OCI-LY1 (cell line): ENCODE measurements at regions not wholly inside any gene's neighbourhood (a gene's known extent, or its start where the extent isn't known, plus 50 kb on each side); places are given as distances from the start of the nearest gene placed in this dataset.
"Not testable (repeated sequence)": the region's sequence is repeated elsewhere in the genome, so short reads cannot be mapped to it uniquely, and the experiment has no call there.

Source experiments
- H2AFZ ChIP-seq: fragments of 200-600 bp; sonication (generic), shearing (Covaris generic); 2 replicates; pipeline ENCODE4 v1.6.0; 2014; ENCODE audit warnings: antibody characterized with exemption, mild to moderate bottlenecking, low read length
- H3F3A ChIP-seq: fragments of 200-600 bp; sonication (generic), shearing (Covaris generic); 2 replicates; pipeline ENCODE4 v1.6.0; 2014; ENCODE audit warnings: mild to moderate bottlenecking, antibody characterized with exemption, low read length, moderate library complexity; ENCODE audit not compliant: insufficient read depth
- H3K27ac ChIP-seq: fragments of 200-600 bp; sonication (generic); 2 replicates; pipeline ENCODE4 v1.5.1; 2014; ENCODE audit warnings: low read length, mixed run types, mild to moderate bottlenecking, low read depth; ENCODE audit not compliant: poor library complexity, severe bottlenecking
- H3K27me3 ChIP-seq: fragments of 200-600 bp; sonication (generic); 2 replicates; pipeline ENCODE4 v1.6.0; 2014; ENCODE audit warnings: antibody characterized with exemption, mild to moderate bottlenecking, low read length, moderate library complexity; ENCODE audit not compliant: insufficient read depth
- H3K36me3 ChIP-seq: fragments of 200-600 bp; sonication (generic); 2 replicates; pipeline ENCODE4 v1.6.1; 2014; ENCODE audit warnings: mild to moderate bottlenecking, antibody characterized with exemption, low read length, moderate library complexity, mixed read lengths; ENCODE audit not compliant: insufficient read depth
- H3K4me1 ChIP-seq: fragments of 200-600 bp; sonication (generic); 2 replicates; pipeline ENCODE4 v1.5.1; 2014; ENCODE audit warnings: mild to moderate bottlenecking, low read length, moderate library complexity; ENCODE audit not compliant: insufficient read depth, severe bottlenecking
- H3K4me2 ChIP-seq: fragments of 200-600 bp; sonication (generic), shearing (Covaris generic); 2 replicates; pipeline ENCODE4 v1.6.1; 2014; ENCODE audit warnings: low read length
- H3K4me3 ChIP-seq: fragments of 200-600 bp; sonication (generic); 2 replicates; pipeline ENCODE4 v1.5.1; 2014; ENCODE audit warnings: low read length, low read depth, mild to moderate bottlenecking, mixed read lengths; ENCODE audit not compliant: poor library complexity, severe bottlenecking
- H3K79me2 ChIP-seq: fragments of 200-600 bp; shearing (Covaris generic); 2 replicates; pipeline ENCODE4 v1.6.1; 2016; ENCODE audit warnings: mixed run types, low read length, mixed read lengths; ENCODE audit not compliant: insufficient read depth
- H3K9ac ChIP-seq: fragments of 200-600 bp; sonication (generic), shearing (Covaris generic); 2 replicates; pipeline ENCODE4 v1.6.1; 2014; ENCODE audit warnings: mild to moderate bottlenecking, low read length, mixed read lengths
- H3K9me2 ChIP-seq: fragments of 200-600 bp; sonication (generic), shearing (Covaris generic); 2 replicates; pipeline ENCODE4 v1.6.1; 2014; ENCODE audit warnings: low read depth, mild to moderate bottlenecking, low read length, mixed read lengths
- H3K9me3 ChIP-seq: fragments of 200-600 bp; shearing (Covaris generic); 2 replicates; pipeline ENCODE4 v1.6.1; 2014; ENCODE audit warnings: low read length, mixed read lengths
- H4K20me1 ChIP-seq: fragments of 200-600 bp; sonication (generic), shearing (Covaris generic); 2 replicates; pipeline ENCODE4 v1.6.0; 2016; ENCODE audit warnings: mild to moderate bottlenecking, low read length; ENCODE audit not compliant: insufficient read depth
- EZH2 ChIP-seq: fragments of 200-600 bp; sonication (generic), shearing (Covaris generic); IDR thresholded peaks from 2 replicates; pipeline ENCODE4 v1.8.0; 2017; ENCODE audit warnings: borderline replicate concordance, mixed run types, mild to moderate bottlenecking, antibody characterized with exemption, low read length, moderate library complexity, mixed read lengths
- TF ChIP-seq, protein P1 (sequence below): fragments of 200-600 bp; sonication (generic), shearing (Covaris generic); IDR thresholded peaks from 2 replicates; pipeline ENCODE4 v1.5.1; 2017; ENCODE audit warnings: mild to moderate bottlenecking, antibody characterized with exemption, low read length, moderate library complexity, mixed read lengths

- H3K9me2 ChIP-seq: no peaks in the 10 kb centered on the region
- no peaks in the 10 kb centered on the region for H3K27me3 ChIP-seq
- H4K20me1 ChIP-seq: no peaks in the 10 kb centered on the region
- H3K27ac ChIP-seq: no peak overlapping the region
- no peaks in the 10 kb centered on the region for H3K79me2 ChIP-seq
- no peaks in the 10 kb centered on the region for H3K9me3 ChIP-seq
- no peak overlapping the region for H2AFZ ChIP-seq
- H3K9ac ChIP-seq: no peak overlapping the region
- H3K4me3 ChIP-seq: no peak overlapping the region
- no peaks in the 10 kb centered on the region; the same call in 1 of the 2 replicates for H3F3A ChIP-seq
- no peak overlapping the region for H3K4me2 ChIP-seq
- H3K36me3 ChIP-seq: no peaks in the 10 kb centered on the region
- TF ChIP-seq, protein P1, sequence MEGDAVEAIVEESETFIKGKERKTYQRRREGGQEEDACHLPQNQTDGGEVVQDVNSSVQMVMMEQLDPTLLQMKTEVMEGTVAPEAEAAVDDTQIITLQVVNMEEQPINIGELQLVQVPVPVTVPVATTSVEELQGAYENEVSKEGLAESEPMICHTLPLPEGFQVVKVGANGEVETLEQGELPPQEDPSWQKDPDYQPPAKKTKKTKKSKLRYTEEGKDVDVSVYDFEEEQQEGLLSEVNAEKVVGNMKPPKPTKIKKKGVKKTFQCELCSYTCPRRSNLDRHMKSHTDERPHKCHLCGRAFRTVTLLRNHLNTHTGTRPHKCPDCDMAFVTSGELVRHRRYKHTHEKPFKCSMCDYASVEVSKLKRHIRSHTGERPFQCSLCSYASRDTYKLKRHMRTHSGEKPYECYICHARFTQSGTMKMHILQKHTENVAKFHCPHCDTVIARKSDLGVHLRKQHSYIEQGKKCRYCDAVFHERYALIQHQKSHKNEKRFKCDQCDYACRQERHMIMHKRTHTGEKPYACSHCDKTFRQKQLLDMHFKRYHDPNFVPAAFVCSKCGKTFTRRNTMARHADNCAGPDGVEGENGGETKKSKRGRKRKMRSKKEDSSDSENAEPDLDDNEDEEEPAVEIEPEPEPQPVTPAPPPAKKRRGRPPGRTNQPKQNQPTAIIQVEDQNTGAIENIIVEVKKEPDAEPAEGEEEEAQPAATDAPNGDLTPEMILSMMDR: no peak
- TF ChIP-seq EZH2: no peak
- H3K4me1 ChIP-seq: no peaks in the 10 kb centered on the region
Measured at GRCh38 chr6:50907565-50907964, 88.9 kb downstream of the TFAP2B start.

DNA sequence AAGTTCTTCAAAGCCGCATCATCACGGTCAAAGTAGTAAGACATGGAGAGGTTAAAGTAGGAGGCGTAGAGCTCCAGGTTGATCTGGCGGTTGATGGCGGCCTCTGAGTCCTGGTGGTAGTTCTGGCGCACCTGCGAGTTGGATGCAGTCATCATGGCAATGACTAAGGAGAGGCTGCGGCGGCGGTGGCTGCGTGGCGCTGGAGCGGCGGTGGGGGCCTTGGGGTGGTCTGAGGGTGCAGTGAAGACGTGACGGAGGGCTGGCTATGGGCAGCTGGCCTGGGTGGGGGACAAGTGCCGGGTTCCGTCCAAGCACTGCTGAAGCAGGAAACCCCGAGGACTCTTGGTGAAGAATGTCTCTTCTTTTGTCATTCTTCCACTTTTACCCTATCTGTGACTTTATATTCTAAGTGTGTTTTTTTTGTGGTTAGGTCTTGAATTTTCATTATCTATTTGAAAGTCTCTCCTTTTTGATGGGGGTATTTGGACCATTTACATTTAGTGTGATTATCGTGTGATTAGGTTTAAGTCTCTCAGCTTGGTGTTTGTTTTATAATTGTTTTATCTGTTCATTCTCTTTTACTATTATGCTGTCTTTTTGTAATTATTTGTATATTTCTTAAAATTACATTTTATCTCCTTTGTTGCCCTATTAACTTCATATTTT lies 94.6 kb downstream of the TFAP2B start:
- Histone ChIP-seq H3K27ac (no peak overlapping the region), H3K4me2 (no peak overlapping the region), H3K4me1 (no peaks in the 10 kb centered on the region), H3K9me3 (no peaks in the 10 kb centered on the region), H3F3A (no peaks in the 10 kb centered on the region; the same call in 1 of the 2 replicates), H2AFZ (no peak overlapping the region), H3K4me3 (no peak overlapping the region), H3K9ac (no peak overlapping the region), H3K27me3 (no peaks in the 10 kb centered on the region), H3K36me3 (no peaks in the 10 kb centered on the region), H3K9me2 (no peaks in the 10 kb centered on the region), H3K79me2 (no peaks in the 10 kb centered on the region), H4K20me1 (no peaks in the 10 kb centered on the region)
- TF ChIP-seq, protein P1: no peak

DNA sequence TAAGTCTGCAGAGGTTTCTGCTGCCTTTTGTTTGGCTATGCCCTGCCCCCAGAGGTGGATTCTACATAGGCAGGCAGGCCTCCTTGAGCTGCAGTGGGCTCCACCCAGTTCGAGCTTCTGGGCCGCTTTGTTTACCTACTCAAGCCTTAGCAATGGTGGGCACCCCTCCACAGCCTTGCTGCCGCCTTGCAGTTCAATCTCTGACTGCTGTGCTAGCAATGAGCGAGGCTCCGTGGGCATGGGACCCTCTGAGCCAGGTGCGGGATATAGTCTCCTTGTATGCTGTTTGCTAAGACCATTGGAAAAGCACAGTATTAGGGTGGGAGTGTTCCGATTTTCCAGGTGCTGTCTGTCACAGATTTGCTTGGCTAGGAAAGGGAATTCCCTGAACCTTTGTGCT lies 102.7 kb downstream of the TFAP2B start:
- not testable (repeated sequence) for H3K9ac ChIP-seq, H3K36me3 ChIP-seq, H3K4me2 ChIP-seq, H3K9me2 ChIP-seq, H3K4me3 ChIP-seq, H3F3A ChIP-seq, H3K27ac ChIP-seq, H4K20me1 ChIP-seq, H3K4me1 ChIP-seq, H3K9me3 ChIP-seq, H3K79me2 ChIP-seq, H2AFZ ChIP-seq, H3K27me3 ChIP-seq

DNA sequence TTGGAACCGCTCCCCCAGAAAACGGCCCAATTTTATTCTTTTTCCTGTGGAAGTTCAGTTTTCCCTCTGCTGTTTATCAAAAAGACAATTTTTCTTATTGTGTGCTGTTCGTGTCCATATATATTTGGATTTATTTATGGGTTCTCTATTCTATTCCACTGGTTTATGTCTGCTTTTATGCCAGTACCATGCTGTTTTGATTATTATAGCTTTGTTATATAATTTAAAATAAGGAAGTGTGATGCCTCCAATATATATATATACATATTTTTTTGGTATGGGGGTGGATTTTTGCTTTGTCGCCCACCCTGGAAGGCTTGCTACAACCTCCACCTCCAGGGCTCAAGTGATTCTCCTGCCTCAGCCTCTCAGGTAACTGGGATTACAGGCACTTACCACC lies 103.3 kb downstream of the TFAP2B start:
- no peaks in the 10 kb centered on the region for H3K9me2 ChIP-seq
- H3K9ac ChIP-seq: no peak overlapping the region
- no peaks in the 10 kb centered on the region for H3K36me3 ChIP-seq
- no peaks in the 10 kb centered on the region for H3K27me3 ChIP-seq
- H3K79me2 ChIP-seq: no peaks in the 10 kb centered on the region
- no peak overlapping the region for H2AFZ ChIP-seq
- no peak overlapping the region for H3K4me2 ChIP-seq
- H3K4me3 ChIP-seq: no peak overlapping the region
- H3K9me3 ChIP-seq: no peaks in the 10 kb centered on the region
- no peak for TF ChIP-seq EZH2
- TF ChIP-seq, protein P1: no peak
- no peak overlapping the region for H3K27ac ChIP-seq
- no peaks in the 10 kb centered on the region for H4K20me1 ChIP-seq
- no peaks in the 10 kb centered on the region for H3F3A ChIP-seq
- H3K4me1 ChIP-seq: no peaks in the 10 kb centered on the region
